ENCODE measurements at regions not wholly inside any gene's neighbourhood (a gene's known extent, or its start where the extent isn't known, plus 50 kb on each side); places are given as distances from the start of the nearest gene placed in this dataset.

- no peak for TF ChIP-seq CTCF (conservative IDR thresholded peaks at IDR 0.05)
- no peak for TF ChIP-seq ZFX (IDR thresholded peaks at IDR 0.05)
Measured at GRCh38 chr9:80004714-80005113, 432.9 kb downstream of the TLE4 start.

Data from C4-2B (cell line).